Stimulated activated CD8-positive, alpha-beta memory T cell treated with anti-CD3 and anti-CD28 coated beads, Interleukin-4, amount 100 ng/mL, for 24 hours (primary cell): ENCODE measurements at regions not wholly inside any gene's neighbourhood (a gene's known extent, or its start where the extent isn't known, plus 50 kb on each side); places are given as distances from the start of the nearest gene placed in this dataset.
"Not testable (repeated sequence)": the region's sequence is repeated elsewhere in the genome, so short reads cannot be mapped to it uniquely, and the experiment has no call there.

ENCODE experiments used
- DNase-seq: peaks from one replicate; pipeline ENCODE4 v3.0.0-alpha.2; 2020; ENCODE audit warnings: low read depth

GRCh38 chr17:16888413-16889087 lies 83.4 kb downstream of the TNFRSF13B start:
- DNase-seq = no peak

- no peak for DNase-seq
Measured at GRCh38 chr17:16887523-16888095, 84.3 kb downstream of the TNFRSF13B start.

GRCh38 chr17:16886655-16887322 lies 85.1 kb downstream of the TNFRSF13B start:
- no peak for DNase-seq

- not testable (repeated sequence) for DNase-seq
Measured at GRCh38 chr17:16885204-16885603, 86.7 kb downstream of the TNFRSF13B start.

GRCh38 chr17:16882926-16883265 lies 89.0 kb downstream of the TNFRSF13B start:
- not testable (repeated sequence) for DNase-seq

- no peak for DNase-seq
Measured at GRCh38 chr17:16882243-16882925, 89.5 kb downstream of the TNFRSF13B start.

GRCh38 chr17:16881239-16881924 lies 90.5 kb downstream of the TNFRSF13B start:
- no peak for DNase-seq

GRCh38 chr17:16880843-16881230 lies 91.1 kb downstream of the TNFRSF13B start:
- no peak for DNase-seq

GRCh38 chr17:16880121-16880842 lies 91.6 kb downstream of the TNFRSF13B start:
- no peak for DNase-seq

- DNase-seq = no peak
Measured at GRCh38 chr17:16879686-16880085, 92.2 kb downstream of the TNFRSF13B start.

- no peak for DNase-seq
Measured at GRCh38 chr17:16878606-16879005, 93.3 kb downstream of the TNFRSF13B start.

GRCh38 chr17:16878084-16878483 lies 93.8 kb downstream of the TNFRSF13B start:
- DNase-seq = no peak

- no peak for DNase-seq
Measured at GRCh38 chr17:16877099-16877498, 94.8 kb downstream of the TNFRSF13B start.

GRCh38 chr17:16875662-16876061 lies 96.3 kb downstream of the TNFRSF13B start:
- DNase-seq = no peak

GRCh38 chr17:16874216-16874615 lies 97.7 kb downstream of the TNFRSF13B start:
- DNase-seq = not testable (repeated sequence)

GRCh38 chr17:16873174-16874035 lies 98.5 kb downstream of the TNFRSF13B start:
- DNase-seq = peak; percentile 7

- DNase-seq = no peak
Measured at GRCh38 chr17:16872351-16873173, 99.4 kb downstream of the TNFRSF13B start.

GRCh38 chr17:16871446-16872190 lies 100.3 kb downstream of the TNFRSF13B start:
- not testable (repeated sequence) for DNase-seq
